ENCODE measurements at regions not wholly inside any gene's neighbourhood (a gene's known extent, or its start where the extent isn't known, plus 50 kb on each side); places are given as distances from the start of the nearest gene placed in this dataset.

DNA sequence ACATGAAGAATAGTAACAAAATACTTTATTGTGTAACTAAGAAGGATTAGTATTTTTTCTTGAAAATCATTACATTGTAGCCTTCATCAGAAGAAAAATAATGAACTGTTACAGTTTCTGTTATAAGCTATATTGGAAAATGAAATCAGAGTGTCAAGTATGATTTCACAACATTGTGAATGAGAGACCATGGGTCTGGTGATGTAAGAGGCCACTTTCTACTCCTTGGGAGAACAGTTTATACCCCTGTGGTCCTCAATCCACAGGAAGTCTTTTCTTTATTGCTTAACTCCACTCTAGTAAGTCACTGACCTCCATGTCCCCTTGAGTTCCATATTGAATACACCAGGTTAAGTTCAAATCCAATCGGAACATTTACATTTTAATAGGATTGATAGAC is 218.7 kb upstream of the FERMT1 start (continued):
- TF ChIP-seq, protein P1, sequence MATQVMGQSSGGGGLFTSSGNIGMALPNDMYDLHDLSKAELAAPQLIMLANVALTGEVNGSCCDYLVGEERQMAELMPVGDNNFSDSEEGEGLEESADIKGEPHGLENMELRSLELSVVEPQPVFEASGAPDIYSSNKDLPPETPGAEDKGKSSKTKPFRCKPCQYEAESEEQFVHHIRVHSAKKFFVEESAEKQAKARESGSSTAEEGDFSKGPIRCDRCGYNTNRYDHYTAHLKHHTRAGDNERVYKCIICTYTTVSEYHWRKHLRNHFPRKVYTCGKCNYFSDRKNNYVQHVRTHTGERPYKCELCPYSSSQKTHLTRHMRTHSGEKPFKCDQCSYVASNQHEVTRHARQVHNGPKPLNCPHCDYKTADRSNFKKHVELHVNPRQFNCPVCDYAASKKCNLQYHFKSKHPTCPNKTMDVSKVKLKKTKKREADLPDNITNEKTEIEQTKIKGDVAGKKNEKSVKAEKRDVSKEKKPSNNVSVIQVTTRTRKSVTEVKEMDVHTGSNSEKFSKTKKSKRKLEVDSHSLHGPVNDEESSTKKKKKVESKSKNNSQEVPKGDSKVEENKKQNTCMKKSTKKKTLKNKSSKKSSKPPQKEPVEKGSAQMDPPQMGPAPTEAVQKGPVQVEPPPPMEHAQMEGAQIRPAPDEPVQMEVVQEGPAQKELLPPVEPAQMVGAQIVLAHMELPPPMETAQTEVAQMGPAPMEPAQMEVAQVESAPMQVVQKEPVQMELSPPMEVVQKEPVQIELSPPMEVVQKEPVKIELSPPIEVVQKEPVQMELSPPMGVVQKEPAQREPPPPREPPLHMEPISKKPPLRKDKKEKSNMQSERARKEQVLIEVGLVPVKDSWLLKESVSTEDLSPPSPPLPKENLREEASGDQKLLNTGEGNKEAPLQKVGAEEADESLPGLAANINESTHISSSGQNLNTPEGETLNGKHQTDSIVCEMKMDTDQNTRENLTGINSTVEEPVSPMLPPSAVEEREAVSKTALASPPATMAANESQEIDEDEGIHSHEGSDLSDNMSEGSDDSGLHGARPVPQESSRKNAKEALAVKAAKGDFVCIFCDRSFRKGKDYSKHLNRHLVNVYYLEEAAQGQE (IDR thresholded peaks at IDR 0.05; ENCODE audit: low read depth, low read length): no peak
- TF ChIP-seq GABPA (IDR thresholded peaks at IDR 0.05; ENCODE audit: low read depth): no peak
- TF ChIP-seq RCOR1 (IDR thresholded peaks at IDR 0.05; ENCODE audit: low read length): no peak
- TF ChIP-seq, protein P2, sequence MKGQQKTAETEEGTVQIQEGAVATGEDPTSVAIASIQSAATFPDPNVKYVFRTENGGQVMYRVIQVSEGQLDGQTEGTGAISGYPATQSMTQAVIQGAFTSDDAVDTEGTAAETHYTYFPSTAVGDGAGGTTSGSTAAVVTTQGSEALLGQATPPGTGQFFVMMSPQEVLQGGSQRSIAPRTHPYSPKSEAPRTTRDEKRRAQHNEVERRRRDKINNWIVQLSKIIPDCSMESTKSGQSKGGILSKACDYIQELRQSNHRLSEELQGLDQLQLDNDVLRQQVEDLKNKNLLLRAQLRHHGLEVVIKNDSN (IDR thresholded peaks at IDR 0.05; ENCODE audit: borderline replicate concordance, low read depth): no peak

DNA sequence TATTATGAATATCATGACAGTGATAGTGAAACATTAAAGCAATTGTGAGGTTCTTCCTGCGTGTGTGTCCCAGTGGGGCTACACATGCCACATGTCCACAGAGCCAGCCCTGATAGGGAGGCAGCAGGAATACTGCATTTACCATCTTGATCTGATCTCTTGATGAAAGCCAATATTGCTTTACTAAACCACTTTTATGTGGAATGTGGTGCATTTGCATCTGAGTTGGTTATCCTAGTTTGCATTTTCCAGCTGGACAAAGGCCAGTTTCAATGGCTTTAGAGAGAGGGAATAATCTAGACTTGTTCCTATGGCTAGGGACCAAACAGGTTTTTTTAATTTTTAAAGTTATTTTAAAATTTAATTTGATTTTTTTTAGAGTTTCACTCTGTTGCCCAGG is 216.3 kb upstream of the FERMT1 start:
- POLR2A ChIA-PET: no interaction called here
- WGBS (ENCODE audit: low lambda C conversion rate): 8% methylated on average over 1 of the region's 1 CpG

More for the DNA sequence above, 216.3 kb upstream of the FERMT1 start:
- TF ChIP-seq SIN3A (IDR thresholded peaks at IDR 0.05; ENCODE audit: borderline replicate concordance, low read depth, low read length): no peak
- no peak for TF ChIP-seq FOXJ3 (CRISPR knock-in tag; IDR thresholded peaks at IDR 0.05)
- TF ChIP-seq NRF1 (IDR thresholded peaks at IDR 0.05; ENCODE audit: low read depth, low read length): no peak
- no peak for TF ChIP-seq RCOR1 (IDR thresholded peaks at IDR 0.05; ENCODE audit: low read length)
- TF ChIP-seq, protein P3, sequence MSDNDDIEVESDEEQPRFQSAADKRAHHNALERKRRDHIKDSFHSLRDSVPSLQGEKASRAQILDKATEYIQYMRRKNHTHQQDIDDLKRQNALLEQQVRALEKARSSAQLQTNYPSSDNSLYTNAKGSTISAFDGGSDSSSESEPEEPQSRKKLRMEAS (IDR thresholded peaks at IDR 0.05; ENCODE audit: low read depth): no peak
- TF ChIP-seq, protein P4, sequence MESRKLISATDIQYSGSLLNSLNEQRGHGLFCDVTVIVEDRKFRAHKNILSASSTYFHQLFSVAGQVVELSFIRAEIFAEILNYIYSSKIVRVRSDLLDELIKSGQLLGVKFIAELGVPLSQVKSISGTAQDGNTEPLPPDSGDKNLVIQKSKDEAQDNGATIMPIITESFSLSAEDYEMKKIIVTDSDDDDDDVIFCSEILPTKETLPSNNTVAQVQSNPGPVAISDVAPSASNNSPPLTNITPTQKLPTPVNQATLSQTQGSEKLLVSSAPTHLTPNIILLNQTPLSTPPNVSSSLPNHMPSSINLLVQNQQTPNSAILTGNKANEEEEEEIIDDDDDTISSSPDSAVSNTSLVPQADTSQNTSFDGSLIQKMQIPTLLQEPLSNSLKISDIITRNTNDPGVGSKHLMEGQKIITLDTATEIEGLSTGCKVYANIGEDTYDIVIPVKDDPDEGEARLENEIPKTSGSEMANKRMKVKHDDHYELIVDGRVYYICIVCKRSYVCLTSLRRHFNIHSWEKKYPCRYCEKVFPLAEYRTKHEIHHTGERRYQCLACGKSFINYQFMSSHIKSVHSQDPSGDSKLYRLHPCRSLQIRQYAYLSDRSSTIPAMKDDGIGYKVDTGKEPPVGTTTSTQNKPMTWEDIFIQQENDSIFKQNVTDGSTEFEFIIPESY (IDR thresholded peaks at IDR 0.05; ENCODE audit: borderline replicate concordance, low read depth): no peak
- no peak for TF ChIP-seq MXI1 (IDR thresholded peaks at IDR 0.05; ENCODE audit: low read depth, low read length)
- TF ChIP-seq RAD21 (IDR thresholded peaks at IDR 0.05; ENCODE audit: low read length): no peak
- TF ChIP-seq, protein P2 (IDR thresholded peaks at IDR 0.05; ENCODE audit: borderline replicate concordance, low read depth): no peak
- TF ChIP-seq ELF1 (IDR thresholded peaks at IDR 0.05): no peak
- CTCF ChIA-PET: interaction anchor here (1.1 to 2.0 kb wide), 2 partner anchors 8 to 244 kb away, joined by 3 to 7 read pairs; no protein-coding TSS in a partner anchor
- no peak overlapping the region for H3K27ac ChIP-seq (ENCODE audit: low read depth in 2 of 2, low read length in 1 of 2)
- no peaks in the 10 kb centered on the region for H3K9me2 ChIP-seq
- no peaks in the 10 kb centered on the region for H3K4me1 ChIP-seq (ENCODE audit: control insufficient read depth in 1 of 2, insufficient read depth in 2 of 2, low read depth in 1 of 2, low read length in 1 of 2)
- H3K4me3 ChIP-seq (ENCODE audit: low read depth in 2 of 2, low read length in 1 of 2): no peak overlapping the region
- no peaks in the 10 kb centered on the region for H3K27me3 ChIP-seq (ENCODE audit: insufficient read depth)
- DNase-seq: no peak
- no peaks in the 10 kb centered on the region for H3K79me2 ChIP-seq (ENCODE audit: insufficient read depth)
- no peak overlapping the region for H2AFZ ChIP-seq (ENCODE audit: low read depth)
- no peaks in the 10 kb centered on the region; the same call in 1 of the 2 replicates for H3K9me3 ChIP-seq
- H3K36me3 ChIP-seq (replicated peaks in 1 of 2; ENCODE audit: control insufficient read depth in 1 of 2, insufficient read depth in 2 of 2, low read length in 1 of 2): no peaks in the 10 kb centered on the region
- H3K4me2 ChIP-seq: no peak overlapping the region
- H3K9ac ChIP-seq: no peak overlapping the region
- H3F3A ChIP-seq (replicated peaks; ENCODE audit: insufficient read depth): no peaks in the 10 kb centered on the region
- no peaks in the 10 kb centered on the region for H4K20me1 ChIP-seq (ENCODE audit: insufficient read depth)

All from SK-N-SH (cell line).